ENCODE measurements at regions not wholly inside any gene's neighbourhood (a gene's known extent, or its start where the extent isn't known, plus 50 kb on each side); places are given as distances from the start of the nearest gene placed in this dataset.

DNA sequence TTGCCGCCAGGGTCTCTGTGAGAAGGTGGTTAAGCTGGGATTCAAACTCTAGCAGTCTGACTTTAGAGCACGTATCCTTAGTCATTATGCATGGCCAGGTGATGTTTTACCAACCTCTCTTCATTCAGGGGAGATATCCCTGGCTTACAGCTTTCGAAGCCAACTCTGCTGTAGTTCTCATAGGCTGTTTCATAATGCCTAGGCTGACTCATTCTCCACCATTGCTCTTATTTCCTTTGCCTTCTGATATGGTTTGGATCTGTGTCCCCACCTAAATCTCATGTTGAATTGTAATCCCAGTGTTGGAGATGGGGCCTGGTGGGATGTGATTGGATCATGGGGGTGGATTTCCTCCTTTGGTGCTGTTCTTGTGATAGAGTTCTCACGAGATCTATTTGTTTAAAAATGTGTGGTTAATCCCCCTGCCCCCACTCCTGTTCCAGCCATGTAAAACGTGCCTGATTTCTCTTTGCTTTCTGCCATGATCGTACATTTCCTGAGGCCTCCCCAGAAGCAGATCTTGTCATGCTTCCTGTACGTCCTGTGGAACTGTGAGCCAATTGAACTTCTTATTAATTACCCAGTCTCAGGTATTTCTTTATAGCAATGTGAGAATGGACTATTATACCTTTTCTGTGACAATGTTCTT, 94.6 kb upstream of the MAN1A1 start:
- no peak for TF ChIP-seq POLR2AphosphoS5 (IDR thresholded peaks at IDR 0.05; ENCODE audit: low read depth, low read length)
- TF ChIP-seq POLR2A (IDR thresholded peaks at IDR 0.05; ENCODE audit: low read depth, low read length), result no peak
- no peak for TF ChIP-seq TAF1 (IDR thresholded peaks at IDR 0.05; ENCODE audit: borderline replicate concordance, low read depth, low read length)
